ENCODE measurements at regions not wholly inside any gene's neighbourhood (a gene's known extent, or its start where the extent isn't known, plus 50 kb on each side); places are given as distances from the start of the nearest gene placed in this dataset.
"Not testable (repeated sequence)": the region's sequence is repeated elsewhere in the genome, so short reads cannot be mapped to it uniquely, and the experiment has no call there.

DNA sequence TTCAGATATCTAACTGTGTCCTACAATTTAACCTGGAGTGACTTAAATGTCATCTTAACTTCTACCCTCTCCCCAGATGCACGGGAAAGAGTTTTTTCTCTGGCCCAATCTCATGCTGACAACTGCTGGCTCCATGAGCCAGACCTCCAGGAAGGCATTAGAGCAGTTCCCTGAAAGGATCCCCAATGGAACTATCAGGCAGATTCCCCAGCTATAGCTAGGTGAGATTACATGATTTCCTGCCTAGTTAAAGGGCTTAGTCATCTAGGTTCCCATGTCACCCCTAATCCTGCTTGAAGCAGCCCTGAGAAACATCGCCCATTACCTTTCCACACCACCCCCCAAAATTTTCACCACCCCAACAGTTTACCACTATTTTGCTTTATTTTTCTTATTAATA, 373.5 kb upstream of the TRPC7 start:
- no peak for DNase-seq

DNA sequence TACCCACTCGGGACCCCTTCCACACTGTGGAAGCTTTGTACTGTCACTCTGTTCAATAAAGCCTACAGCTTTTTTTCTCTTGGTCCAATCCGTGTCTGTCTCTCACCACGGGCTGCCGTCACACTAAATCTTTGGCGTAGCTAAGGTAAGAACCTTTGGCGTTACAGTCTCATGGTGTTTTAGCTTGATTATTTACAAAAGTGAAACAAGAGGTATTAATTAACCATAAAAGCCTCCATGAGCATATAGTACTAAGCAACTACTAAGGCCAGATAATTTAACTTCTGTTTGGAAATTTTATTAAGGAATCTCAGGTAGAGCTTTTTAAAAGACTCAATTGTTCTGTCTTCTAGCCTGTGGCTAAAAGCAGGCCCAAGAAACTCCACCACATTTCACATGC, 370.7 kb upstream of the TRPC7 start:
- DNase-seq, result no peak

DNA sequence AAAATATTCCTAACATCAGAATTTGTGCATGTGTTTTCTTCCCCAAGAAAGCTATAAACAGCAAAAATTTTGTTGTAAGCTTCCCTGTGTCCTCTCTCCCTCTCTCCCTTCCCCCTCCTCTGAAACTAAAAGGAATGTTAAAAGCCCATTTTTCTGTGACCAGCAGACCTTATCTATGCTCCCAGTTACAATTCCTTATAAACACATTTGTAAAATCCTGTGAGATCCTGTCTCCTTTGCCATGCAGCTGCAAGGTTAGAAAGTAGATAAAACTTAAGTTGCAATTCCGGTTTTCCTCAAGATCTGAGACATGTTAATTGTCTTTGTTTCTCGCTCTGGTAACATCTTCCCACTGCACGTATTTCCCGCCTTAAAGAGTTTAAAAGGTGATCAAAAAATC, 370.3 kb upstream of the TRPC7 start:
- not testable (repeated sequence) for DNase-seq

DNA sequence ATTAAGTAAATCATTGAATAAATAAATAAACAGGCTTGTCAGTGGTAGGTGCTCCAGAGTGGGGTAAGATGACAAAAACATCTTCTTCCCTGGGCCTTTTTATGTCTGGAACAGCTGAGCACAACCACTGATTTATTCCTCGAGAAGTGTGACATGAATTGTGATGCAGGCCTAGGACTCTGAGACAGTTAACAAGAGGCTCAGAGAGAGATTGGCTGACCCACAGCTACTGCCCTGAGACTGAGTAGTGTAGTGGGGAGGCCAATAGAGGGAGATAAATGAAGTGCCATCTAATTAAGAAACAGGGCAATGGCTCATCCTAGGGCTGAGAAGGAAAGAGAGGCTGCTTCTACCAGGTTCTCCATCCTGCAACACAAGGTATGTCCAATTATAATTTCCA, 369.3 kb upstream of the TRPC7 start:
- DNase-seq, result no peak

DNA sequence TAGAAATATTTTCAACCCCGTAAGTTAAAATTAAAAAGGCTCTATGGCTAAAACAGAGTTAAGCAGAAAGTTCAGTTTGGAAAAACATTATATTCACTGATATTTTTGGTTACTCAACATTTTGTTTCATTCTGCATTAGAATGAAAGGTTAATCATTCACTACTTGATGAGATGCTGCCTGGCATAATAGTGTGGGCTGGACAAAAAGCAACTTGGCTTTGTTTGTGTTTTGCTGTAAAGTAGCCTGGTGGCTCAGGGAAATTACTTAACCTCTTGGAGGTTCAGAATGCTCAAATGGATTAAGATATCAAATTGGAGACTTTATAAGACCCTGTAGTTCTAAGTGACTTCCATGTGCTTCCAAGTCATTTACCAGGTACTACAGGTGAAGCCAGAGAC, 367.4 kb upstream of the TRPC7 start:
- DNase-seq, result no peak

DNA sequence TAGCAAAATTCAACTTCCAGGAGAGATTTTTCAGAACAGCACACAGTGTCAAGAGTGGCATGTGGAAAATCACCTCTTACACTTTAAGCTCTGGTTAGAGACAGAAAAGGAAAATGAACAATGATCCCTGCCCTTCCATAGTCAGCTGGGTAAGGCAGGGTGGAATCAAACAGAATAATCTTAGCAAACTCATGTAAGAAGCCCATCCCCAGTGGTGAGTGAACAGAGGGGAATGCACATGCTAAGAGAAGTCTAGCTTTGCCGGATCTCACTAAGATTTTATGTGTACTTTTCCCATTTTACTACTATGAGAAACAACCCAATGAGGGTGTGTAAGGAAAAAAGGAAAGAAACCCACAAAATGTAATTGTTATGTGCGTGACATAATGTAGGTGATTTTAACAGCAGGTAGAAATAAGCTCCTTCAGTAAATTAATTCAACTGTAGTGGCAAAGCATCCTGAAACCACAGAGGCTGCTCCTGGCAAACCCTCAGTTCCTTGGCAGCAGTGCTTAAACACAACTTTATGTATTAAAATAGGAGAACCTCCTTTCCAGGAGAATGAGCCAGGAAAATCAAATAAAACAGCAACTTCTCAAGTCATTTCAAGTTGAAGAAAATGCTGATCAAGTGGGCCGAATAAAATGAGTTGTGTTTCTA, 366.0 kb upstream of the TRPC7 start:
- no peak for DNase-seq

DNA sequence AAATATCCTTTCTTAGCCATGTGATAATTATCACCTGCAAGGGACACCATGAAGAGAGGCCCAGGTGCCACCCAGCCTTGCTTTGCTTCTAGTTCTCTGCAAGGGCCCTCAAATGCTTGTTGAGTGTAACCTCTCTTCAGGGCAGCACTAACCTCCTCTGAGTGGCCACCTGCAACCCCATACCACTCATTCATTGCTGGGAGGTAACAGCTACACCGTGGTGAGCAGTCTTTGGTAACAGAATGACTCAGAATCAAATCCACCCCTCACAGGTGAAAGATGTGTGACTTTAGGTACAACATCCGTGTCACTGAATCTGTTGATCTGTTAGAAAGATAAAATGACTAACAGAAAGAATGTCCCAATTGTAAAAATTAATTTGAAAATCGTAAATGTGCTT, 365.1 kb upstream of the TRPC7 start:
- no peak for DNase-seq

DNA sequence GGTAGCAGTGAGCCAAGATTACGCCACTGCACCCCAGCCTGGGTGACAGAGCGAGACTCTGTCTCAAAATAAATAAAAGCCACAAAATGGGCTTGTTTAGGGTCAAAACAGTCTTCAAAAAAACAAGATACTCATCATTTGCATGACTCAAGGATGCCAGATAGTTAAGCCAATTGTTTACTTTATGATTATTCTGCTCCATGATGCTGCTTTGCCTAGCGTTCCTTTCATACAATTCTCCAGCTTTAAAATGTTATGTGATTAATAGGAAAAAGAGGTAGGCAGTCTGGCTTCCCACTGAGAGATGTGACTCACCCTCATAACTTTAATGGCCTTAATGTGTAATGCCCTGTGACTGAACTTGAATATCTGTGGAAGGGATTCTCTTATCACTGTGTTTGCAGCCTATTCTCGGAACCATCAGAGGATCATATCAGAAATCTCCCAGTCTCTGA, 364.6 kb upstream of the TRPC7 start:
- DNase-seq, result no peak

- no peak for DNase-seq
Observed at GRCh38 chr5:136726506-136726905, 361.2 kb upstream of the TRPC7 start.

DNA sequence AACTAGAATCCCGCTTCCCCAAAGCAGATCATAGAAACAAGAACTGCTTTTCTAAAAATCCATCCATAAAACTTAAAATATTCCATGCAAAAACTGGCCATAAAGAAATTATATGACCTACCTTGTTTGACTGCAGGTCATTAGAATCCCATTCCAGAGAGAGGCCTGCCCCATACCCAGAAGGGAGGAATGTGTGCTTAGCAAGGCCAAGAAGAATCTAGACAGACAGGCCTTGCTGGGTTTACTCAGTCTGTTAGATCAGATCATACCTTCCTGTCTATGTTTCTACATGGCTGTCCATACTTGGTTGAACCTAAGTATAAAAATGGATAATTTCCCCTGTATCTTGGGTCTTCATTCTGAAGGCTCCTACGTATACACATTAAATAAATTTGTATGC, 358.8 kb upstream of the TRPC7 start:
- no peak for DNase-seq

- no peak for DNase-seq
Observed at GRCh38 chr5:136722581-136722980, 357.2 kb upstream of the TRPC7 start.

DNA sequence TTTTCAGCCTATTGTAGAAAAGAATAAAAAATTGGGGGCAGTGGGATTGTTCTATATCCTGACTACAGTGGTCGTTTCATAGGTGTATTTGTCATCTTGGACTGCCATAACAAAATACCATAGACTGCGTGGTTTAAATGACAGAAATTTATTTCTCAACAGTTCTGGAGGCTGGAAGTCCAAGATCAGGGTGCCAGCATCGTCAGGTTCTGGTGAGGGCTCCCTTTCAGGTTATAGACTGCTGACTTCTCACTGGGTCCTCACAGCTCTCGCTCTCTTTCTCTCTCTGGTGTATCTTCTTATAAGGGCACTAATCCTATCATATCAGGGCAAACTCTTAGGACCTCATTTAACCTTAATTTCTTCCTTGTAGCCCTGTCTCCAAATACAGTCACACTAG, 356.7 kb upstream of the TRPC7 start:
- no peak for DNase-seq

DNA sequence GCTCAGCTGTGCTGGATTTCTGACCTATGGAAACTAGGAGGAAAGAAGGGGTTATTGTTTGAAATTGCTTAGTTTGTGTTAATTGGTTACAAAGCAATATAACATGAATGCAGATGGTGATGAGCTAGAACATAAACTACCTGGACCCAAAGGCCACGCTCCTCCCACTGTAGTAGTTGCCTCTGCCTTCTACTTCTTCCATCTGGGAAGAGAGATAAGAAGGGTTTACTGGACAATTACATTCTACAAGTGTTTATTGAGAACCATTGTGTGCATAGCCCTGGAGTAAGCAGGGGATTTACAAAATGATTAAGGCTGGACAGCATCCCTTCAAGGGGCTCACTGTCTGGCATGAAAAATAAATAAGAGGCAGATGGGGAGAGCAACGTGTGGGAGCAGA, 355.3 kb upstream of the TRPC7 start:
- no peak for DNase-seq

GRCh38 chr5:136717917-136718316, 352.6 kb upstream of the TRPC7 start:
- DNase-seq, result no peak

GRCh38 chr5:136714286-136714685, 348.9 kb upstream of the TRPC7 start:
- no peak for DNase-seq

- DNase-seq, result no peak
Observed at GRCh38 chr5:136712628-136713027, 347.3 kb upstream of the TRPC7 start.

DNA sequence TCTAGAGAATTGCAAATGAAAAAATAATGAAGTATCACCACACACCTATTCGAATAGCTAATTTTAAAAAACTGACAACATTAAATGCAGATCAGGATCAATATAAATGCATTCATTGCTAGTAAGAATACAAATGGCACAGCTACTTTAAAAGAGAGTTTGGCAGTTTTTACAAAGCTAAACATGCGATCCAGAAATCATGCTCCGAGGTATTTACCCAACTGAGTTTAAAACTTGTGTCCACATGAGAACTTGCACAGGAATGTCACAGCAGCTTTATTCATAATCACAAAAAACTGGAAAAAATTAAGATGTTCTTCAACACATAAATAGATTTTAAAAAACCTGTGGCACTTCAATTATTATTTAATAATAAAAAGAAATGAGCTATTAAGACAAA, 345.5 kb upstream of the TRPC7 start:
- no peak for DNase-seq

GRCh38 chr5:136703706-136704105, 338.4 kb upstream of the TRPC7 start:
- DNase-seq, result no peak

- DNase-seq, result no peak
Observed at GRCh38 chr5:136703036-136703435, 337.7 kb upstream of the TRPC7 start.

DNA sequence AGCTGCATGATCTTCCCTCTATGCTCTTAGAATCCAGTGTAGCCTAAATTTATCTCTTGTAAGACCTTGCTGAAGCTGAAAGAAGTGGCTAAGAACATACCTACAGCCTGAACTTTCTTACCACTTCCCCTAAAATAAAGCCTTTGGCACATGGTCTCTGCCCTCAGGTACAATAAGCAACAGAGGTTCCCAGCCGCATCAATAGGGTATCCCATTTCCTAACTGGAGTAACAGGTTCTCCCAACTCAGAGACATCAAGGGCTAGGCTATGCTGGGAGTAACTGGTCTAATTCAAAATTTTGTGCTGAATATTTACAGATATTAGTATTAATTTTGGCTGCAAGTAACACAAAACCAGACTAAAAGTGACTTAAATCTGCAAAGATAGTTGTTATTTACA, 335.8 kb upstream of the TRPC7 start:
- DNase-seq, result no peak

DNA sequence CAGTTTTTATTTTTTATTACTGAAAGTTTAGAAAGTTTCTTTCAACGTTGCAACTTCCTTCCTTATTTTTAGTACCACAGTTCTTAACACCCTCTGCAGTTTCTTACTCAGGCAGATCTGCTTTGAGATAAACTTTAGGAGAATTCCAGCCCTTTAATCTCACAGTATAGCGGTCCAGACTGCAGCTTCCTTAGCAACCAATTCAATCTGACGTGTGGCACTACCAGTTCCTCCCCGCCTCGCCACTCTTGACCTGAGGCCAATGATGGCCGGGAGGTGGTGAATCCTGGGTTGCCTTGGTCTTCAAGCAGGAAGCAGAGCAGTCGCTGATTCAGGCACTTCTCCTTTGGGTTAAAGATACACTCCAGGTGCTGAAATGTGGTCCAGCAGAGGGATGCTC, 334.3 kb upstream of the TRPC7 start:
- DNase-seq, result no peak

GRCh38 chr5:136698970-136699369, 333.6 kb upstream of the TRPC7 start:
- DNase-seq, result no peak

DNA sequence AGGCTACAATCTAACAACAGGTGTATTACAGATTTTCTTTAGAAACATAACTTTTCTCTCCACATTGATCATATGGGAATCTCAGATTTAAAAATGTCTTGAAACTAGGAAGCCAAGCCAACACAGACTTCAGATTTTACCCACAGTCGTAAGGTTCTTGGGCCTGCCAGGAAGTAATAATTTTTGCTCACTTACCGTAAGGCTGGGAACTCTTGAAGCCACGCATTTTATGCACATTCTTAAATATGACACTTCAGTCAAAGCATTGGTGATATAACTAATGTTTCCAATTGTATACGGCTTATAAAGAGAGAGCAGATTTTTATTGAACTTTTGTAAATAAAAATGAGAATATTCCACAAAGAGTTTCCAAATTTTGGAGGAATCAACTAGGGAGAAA, 328.9 kb upstream of the TRPC7 start:
- DNase-seq, result no peak

DNA sequence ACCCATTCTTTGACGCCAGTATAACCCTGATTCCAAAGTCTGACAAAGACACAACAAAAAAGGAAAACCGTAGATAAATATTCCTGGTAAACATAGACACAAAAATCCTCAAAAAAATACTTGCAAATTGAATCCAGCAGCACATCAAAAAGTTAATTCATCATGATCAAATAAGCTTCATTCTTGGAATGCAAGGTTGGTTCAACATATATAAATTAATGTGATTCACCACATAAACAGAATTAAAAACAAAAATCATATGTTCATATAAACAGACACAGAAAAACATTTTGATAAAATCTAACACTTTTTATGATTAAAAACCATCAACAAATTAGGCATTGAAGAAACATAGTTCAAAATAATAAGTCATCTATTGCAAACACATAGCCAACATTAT, 324.2 kb upstream of the TRPC7 start:
- DNase-seq, result no peak

DNA sequence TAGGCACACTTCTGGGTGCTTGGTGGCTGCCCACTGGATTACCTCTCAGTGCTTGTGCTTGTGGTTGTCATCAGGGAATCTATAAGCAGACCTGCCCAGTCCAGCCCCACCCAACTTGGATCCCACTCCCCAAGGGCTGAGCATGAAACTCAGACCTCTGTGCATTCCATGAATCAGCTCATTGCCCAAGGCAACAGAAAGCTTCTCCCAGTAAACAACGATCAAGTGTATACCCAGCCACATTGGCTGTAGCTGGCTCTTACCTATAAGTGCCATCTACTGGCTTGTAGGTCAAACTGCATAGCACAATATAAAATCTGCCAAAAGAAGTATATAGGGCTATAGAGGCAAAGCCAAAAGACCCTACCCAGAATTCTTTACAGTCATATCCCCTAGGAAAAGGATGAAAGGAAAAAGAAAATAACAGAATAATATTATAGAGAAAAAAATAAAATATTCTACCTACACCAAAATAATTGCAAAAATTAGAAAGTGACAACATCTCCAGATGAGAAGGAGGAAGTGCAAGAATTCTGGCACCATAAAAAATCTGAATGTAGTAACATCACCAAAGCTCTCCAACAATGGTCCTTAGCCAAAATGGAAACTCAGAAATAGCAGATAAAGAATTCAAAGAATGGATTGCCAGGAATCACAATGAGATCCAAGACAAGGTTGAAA, 321.0 kb upstream of the TRPC7 start:
- DNase-seq, result no peak

Data from NCI-H446 treated with DMSO at 0.1 percent for 48 hours (cell line).